ENCODE measurements at regions not wholly inside any gene's neighbourhood (a gene's known extent, or its start where the extent isn't known, plus 50 kb on each side); places are given as distances from the start of the nearest gene placed in this dataset.

- TF ChIP-seq, protein P1, sequence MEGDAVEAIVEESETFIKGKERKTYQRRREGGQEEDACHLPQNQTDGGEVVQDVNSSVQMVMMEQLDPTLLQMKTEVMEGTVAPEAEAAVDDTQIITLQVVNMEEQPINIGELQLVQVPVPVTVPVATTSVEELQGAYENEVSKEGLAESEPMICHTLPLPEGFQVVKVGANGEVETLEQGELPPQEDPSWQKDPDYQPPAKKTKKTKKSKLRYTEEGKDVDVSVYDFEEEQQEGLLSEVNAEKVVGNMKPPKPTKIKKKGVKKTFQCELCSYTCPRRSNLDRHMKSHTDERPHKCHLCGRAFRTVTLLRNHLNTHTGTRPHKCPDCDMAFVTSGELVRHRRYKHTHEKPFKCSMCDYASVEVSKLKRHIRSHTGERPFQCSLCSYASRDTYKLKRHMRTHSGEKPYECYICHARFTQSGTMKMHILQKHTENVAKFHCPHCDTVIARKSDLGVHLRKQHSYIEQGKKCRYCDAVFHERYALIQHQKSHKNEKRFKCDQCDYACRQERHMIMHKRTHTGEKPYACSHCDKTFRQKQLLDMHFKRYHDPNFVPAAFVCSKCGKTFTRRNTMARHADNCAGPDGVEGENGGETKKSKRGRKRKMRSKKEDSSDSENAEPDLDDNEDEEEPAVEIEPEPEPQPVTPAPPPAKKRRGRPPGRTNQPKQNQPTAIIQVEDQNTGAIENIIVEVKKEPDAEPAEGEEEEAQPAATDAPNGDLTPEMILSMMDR (IDR thresholded peaks at IDR 0.05) = no peak
- TF ChIP-seq REST (IDR thresholded peaks at IDR 0.05) (no peak), RFX5 (IDR thresholded peaks at IDR 0.05) (no peak), RCOR1 (IDR thresholded peaks at IDR 0.05; ENCODE audit: low read depth, low read length) (no peak), ZNF302 (CRISPR knock-in tag; IDR thresholded peaks at IDR 0.05) (no peak), HOXB5 (CRISPR knock-in tag; IDR thresholded peaks at IDR 0.05) (no peak), EP300 (IDR thresholded peaks at IDR 0.05) (no peak), TFCP2L1 (CRISPR knock-in tag; IDR thresholded peaks at IDR 0.05) (no peak)
These were observed 109.2 kb upstream of the STT3B start (continued) for GRCh38 chr3:31423482-31423881.

DNA sequence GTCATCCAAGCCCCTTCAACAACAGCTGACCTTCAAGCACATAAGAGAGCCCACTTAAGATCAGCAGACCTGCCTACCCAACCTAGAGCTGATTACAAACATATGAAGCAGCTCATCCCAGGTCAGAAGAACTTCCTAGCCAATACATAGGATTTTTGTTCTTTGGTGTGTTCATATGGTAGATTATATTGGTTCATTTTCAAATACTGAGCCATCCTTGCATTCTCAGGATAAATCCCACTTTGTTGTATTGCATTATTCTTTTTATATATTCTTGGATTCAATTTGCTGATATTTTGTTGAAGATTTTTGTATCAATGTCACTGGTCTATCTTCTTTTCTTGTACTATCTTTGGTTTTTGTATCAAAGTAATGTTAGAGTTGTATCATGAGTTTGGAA is 107.3 kb upstream of the STT3B start:
- Histone ChIP-seq H3K9me3 (0 out of 3 replicates have a peak, but pooled peaks cover 3% of the 10 kb centered on the region), H3K4me3 (no peak overlapping the region), H3K4me2 (no peak overlapping the region), H3K4me1 (no peaks in the 10 kb centered on the region), H3K27ac (no peak overlapping the region)
- ChIA-PET POLR2A (no interaction called here), CTCF (no interaction called here)
- TF ChIP-seq NR3C1 (IDR thresholded peaks at IDR 0.05) (no peak), RFX5 (IDR thresholded peaks at IDR 0.05) (no peak), MAFK (IDR thresholded peaks at IDR 0.05; ENCODE audit: partially characterized antibody) (no peak), RARB (CRISPR knock-in tag; IDR thresholded peaks at IDR 0.05) (no peak), HES2 (IDR thresholded peaks at IDR 0.05) (no peak), ATOH8 (CRISPR knock-in tag; IDR thresholded peaks at IDR 0.05; ENCODE audit: low read depth) (no peak), MAZ (IDR thresholded peaks at IDR 0.05; ENCODE audit: borderline replicate concordance, low read depth, low read length) (no peak), POLR2A (IDR thresholded peaks at IDR 0.05; ENCODE audit: low read length) (no peak), JUNB (IDR thresholded peaks at IDR 0.05) (no peak), RCOR1 (IDR thresholded peaks at IDR 0.05; ENCODE audit: low read depth, low read length) (no peak), USF2 (IDR thresholded peaks at IDR 0.05) (no peak), GATA3 (IDR thresholded peaks at IDR 0.05; ENCODE audit: borderline replicate concordance) (no peak)
- ATAC-seq = no peak
- no peak for FAIRE-seq
- no peak for DNase-seq (ENCODE audit: low read depth in 1 of 2, low spot score in 1 of 2)

- no peak for DNase-seq (ENCODE audit: low read depth in 1 of 2, low spot score in 1 of 2)
- 37% methylated on average over 1 of the region's 1 CpG for whole genome bisulfite sequencing (ENCODE audit: missing lambda C conversion rate)
- no peak overlapping the region for H3K27ac ChIP-seq
- POLR2A ChIA-PET = no interaction called here
- no peak overlapping the region for H3K4me3 ChIP-seq
- no peak for FAIRE-seq
- no peaks in the 10 kb centered on the region for H3K4me1 ChIP-seq
- no peak overlapping the region for H3K4me2 ChIP-seq
- no peak for TF ChIP-seq RFX5 (IDR thresholded peaks at IDR 0.05)
- no peak for TF ChIP-seq RCOR1 (IDR thresholded peaks at IDR 0.05; ENCODE audit: low read depth, low read length)
- no peak for TF ChIP-seq USF2 (IDR thresholded peaks at IDR 0.05)
- no peak for TF ChIP-seq POLR2AphosphoS2 (conservative IDR thresholded peaks at IDR 0.05; ENCODE audit: low read length)
- no peak for TF ChIP-seq ATOH8 (CRISPR knock-in tag; IDR thresholded peaks at IDR 0.05; ENCODE audit: low read depth)
- no peak for TF ChIP-seq JUN (IDR thresholded peaks at IDR 0.05)
- no peak for TF ChIP-seq NFE2L2 (conservative IDR thresholded peaks at IDR 0.05; ENCODE audit: low read length)
- no peak for TF ChIP-seq RARB (CRISPR knock-in tag; IDR thresholded peaks at IDR 0.05)
- no peak for TF ChIP-seq ESRRA (IDR thresholded peaks at IDR 0.05; ENCODE audit: borderline replicate concordance, low read length)
- TF ChIP-seq FOXS1 (CRISPR knock-in tag; IDR thresholded peaks at IDR 0.05) = no peak
- no peak for TF ChIP-seq SREBF2 (IDR thresholded peaks at IDR 0.05)
- TF ChIP-seq ZC3H11A (IDR thresholded peaks at IDR 0.05) = no peak
- TF ChIP-seq HOXA7 (CRISPR knock-in tag; IDR thresholded peaks at IDR 0.05) = no peak
- no peak for TF ChIP-seq POLR2A (IDR thresholded peaks at IDR 0.05; ENCODE audit: low read length)
- TF ChIP-seq CEBPB (IDR thresholded peaks at IDR 0.05) = no peak
- no peak for ATAC-seq
- 0 out of 3 replicates have a peak, but pooled peaks cover 3% of the 10 kb centered on the region for H3K9me3 ChIP-seq
- CTCF ChIA-PET = no interaction called here
These were observed 105.1 kb upstream of the STT3B start for GRCh38 chr3:31427623-31428022.

Measured in A549 (cell line).